MV-4-11 (cell line): ENCODE measurements at regions not wholly inside any gene's neighbourhood (a gene's known extent, or its start where the extent isn't known, plus 50 kb on each side); places are given as distances from the start of the nearest gene placed in this dataset.
"Not testable (repeated sequence)": the region's sequence is repeated elsewhere in the genome, so short reads cannot be mapped to it uniquely, and the experiment has no call there.

ENCODE experiments used
- DNase-seq: peaks from one replicate; lab custom pipeline; 2025; lab: John Stamatoyannopoulos, UW

DNA sequence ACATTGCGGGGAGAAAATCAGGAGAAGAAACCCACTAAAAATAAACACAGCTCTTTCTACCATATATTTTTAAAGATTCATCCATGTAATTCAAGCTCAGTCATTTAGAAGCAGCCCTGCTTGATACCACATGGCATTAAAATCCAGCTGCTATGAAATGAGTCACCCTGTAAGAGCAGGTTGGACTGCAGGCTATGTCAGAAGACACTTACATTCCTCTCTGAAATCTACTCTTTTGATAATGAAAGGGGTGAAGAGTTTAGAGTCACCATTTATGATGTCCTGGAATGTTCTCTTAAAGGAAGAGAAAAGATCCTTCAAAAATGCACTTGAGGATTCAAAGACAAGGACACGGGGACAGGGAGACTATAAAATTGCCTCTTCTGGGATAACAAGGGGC is 100.6 kb upstream of the APCDD1 start:
- DNase-seq: no peak

DNA sequence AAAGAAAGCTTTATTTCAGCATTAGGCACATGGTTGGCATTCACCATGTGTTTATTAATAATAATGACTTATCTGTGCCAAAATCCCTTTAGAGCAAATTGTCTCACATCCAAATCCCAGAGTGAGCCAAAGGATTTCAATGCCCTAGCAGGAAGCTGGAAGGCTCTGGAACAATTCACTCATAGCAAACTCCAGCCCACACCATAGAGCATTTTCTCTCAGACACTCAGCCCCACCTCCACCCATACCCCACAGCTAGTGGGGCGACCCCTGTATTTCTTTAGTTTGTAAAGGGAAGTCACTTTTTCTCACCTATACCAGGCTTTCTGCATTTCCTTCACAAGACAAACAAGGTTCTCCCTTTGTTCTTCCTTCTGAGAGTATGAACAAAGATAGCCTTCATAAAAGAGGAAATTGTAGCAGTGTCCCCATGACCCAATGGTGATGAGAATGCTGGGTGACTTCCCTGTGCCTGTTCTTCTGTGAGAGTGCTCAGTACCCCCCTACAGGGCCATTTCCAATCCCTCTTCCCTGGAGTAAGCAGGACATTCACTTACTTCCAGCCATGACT is 100.1 kb upstream of the APCDD1 start:
- no peak for DNase-seq

DNA sequence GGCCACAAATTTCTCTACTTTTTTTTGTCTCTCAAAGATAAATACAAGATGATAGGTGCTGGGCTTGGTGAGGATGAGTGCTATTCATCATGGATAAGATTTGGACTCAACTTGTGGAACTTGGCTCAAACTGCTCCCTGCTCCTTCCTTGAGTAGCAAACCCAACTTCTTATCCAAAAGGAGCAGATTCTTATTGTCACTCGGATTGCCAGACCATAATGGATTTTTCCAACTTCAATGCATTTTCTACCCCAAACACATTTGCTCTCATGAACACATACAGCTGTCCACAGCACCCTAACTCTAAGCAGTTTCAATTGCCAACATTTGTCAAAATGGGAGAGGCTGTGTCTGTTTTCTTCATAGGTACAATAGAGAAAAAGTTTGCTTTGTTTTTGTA is 99.5 kb upstream of the APCDD1 start:
- no peak for DNase-seq

DNA sequence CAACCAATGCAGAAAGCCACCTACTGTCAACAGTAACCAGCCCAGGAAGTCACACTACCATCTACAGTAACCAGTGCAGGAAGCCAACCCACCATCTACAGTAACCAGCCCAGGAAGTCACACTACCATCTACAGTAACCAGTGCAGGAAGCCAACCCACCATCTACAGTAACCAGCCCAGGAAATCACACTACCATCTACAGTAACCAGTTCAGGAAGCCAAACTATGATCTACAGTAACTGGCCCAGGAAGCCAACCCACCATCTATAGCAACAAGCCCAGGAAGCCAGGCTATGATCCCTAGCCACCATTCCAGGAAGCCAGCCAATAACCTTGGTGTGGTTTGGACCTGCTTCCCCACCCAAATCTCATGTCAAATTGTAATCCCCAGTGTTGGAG is 97.4 kb upstream of the APCDD1 start:
- not testable (repeated sequence) for DNase-seq

DNA sequence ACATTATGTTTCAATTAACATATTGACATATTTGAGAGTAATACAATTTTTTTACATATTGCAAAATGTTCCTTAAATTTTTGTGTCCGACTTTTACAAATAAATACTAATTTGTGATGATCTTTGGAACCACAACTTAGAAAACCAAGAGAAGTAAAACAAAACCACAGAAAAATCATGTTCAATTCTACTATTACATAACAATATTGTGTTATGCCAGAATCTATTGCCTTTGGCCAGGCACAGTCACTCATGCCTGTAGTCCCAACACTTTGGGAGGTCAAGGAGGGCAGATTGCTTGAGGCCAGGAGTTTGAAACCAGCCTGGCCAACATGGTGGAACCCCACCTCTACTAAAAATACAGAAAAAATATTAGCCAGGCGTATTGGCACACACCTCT is 92.8 kb upstream of the APCDD1 start:
- DNase-seq: no peak

- DNase-seq: no peak
These were observed 89.4 kb upstream of the APCDD1 start for GRCh38 chr18:10365021-10365500.

DNA sequence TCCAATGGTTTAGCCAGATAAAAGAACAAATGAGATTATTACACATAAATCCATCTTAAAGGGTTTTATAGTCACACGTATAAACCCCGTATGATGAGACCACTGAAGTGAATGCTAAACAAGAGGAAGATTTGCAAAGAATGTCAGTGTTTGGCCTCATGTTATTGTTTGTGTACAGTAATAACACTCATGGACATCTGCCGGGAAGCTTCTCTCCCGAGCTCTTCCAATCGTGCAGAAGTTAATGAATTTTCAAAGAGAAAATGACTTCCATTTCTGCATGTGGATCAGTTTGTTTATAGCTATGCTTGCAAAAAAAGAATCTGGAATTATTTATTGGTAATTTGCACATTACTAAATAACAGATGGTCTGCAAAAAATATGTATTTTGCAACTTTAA is 88.5 kb upstream of the APCDD1 start:
- no peak for DNase-seq

DNA sequence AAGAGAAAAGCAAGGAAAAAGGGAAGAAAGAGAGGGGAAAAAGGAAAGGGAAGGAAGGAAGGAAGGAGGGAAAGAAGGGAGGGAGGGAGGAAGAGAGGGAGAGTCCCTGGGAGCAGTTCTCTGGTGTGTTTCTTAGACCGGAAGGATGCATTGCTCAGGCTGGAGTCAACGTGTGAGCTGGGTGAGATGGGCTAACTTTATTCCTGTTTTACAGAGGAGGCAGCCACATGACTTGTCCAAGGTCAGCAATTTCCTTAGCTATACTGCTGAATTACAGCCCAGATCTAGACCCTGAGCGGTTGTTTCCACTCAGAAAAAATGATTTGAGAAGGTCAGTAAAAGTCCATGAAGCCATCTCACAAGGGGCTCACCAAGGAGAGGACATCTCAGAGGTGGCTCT is 86.6 kb upstream of the APCDD1 start:
- DNase-seq: no peak

GRCh38 chr18:10368456-10369453 is 85.7 kb upstream of the APCDD1 start:
- no peak for DNase-seq

DNA sequence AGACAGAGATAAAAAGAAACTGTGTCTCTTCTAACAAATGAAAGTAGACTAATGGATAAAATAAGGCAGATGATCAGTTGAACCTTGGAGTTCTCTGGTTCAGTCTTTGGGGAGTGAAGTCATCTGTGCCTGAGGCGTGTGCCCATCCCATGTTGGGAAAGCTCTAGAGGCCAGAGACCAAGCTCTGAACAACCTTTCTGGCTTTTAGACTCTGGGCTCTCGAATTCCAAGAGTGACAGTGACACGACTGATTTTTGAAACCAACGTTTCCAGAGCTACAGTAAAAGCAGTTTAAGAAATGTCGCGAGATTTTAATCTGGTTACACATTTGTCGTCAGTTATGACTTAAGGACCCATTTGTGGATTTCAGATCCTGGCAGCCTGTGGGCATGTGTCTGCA is 83.7 kb upstream of the APCDD1 start:
- no peak for DNase-seq

GRCh38 chr18:10371165-10371564 is 83.3 kb upstream of the APCDD1 start:
- DNase-seq: no peak

GRCh38 chr18:10374195-10374594 is 80.2 kb upstream of the APCDD1 start:
- no peak for DNase-seq

GRCh38 chr18:10374636-10375293 is 79.7 kb upstream of the APCDD1 start:
- no peak for DNase-seq

DNA sequence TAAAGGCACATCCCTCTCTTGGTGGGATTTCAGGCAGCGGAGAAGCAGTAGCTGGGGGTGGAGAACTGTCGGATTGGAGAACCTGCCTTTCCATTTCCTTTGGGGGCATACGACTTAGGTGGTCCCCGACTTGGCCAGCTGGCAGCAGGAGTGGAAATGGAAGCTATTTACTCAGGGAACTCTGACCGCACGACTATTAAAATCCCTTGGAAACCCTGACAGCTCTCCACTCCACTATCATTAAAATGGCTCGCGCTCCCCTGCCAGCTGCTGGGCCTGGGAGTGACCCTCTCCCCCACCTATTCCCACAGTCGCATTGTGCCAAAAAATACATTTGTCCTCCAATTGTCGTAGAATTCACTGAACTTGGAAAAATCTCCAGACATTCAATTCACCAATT is 77.7 kb upstream of the APCDD1 start:
- DNase-seq: no peak

- no peak for DNase-seq
These were observed 76.5 kb upstream of the APCDD1 start for GRCh38 chr18:10377956-10378355.

DNA sequence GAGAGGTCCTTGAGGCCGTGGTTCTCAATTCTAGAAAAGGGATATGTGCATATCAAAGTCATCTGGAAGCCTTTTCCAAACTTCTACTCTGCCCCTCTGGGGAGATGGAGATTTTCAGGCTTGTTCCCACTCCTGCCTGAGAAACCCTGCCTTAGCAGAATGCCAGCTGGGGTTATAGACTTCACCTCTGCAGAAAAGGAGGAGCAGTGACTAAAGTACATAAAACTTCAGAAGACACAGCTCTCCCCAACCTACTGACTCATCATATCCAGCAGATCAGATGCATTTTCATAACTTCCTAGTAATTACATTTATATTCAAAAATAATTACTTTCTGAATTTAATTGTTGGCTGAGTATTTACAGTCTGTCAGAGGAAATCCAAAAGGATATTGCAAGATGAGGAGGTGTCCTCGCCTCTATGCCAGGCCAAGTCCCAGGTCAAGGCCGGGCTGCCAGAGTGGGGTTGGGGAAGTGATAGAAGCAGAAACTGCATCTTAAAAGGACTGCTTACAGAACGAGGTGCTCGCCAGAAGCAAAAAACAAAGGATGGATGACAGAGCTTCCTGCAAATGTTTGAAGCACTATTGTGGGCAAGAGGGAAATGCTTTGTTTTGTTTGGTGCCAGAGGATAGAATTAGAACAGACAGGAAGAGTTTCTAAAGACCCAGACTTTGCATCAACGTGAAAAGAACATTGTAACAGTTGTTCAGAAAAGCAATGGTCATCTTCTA is 75.6 kb upstream of the APCDD1 start:
- no peak for DNase-seq

GRCh38 chr18:10379522-10379921 is 74.9 kb upstream of the APCDD1 start:
- no peak for DNase-seq

- DNase-seq: no peak
These were observed 72.9 kb upstream of the APCDD1 start for GRCh38 chr18:10381516-10381915.

- no peak for DNase-seq
These were observed 72.5 kb upstream of the APCDD1 start for GRCh38 chr18:10381951-10382350.

DNA sequence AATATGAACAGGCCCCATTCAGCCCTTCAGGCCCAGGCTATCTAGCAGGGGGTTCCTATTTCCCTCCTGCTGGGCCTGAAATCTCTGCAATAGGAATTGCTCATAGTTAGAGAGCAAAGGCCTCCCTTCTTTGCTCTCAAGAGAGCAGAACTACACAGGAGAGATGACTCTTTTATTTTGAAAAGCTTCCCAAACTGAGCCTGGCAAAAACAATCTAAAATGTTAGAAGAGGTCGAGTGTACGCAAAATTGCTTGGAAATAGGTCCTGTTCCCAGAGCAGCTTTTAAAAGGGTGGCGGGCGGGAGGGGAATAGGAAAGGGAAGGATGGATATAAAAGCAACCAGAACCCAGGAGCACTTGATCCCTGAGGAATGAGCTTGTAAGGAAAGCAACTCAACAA is 68.4 kb upstream of the APCDD1 start:
- DNase-seq: no peak

- no peak for DNase-seq
These were observed 67.5 kb upstream of the APCDD1 start for GRCh38 chr18:10386956-10387355.

- no peak for DNase-seq
These were observed 67.0 kb upstream of the APCDD1 start for GRCh38 chr18:10387399-10387798.
